ENCODE measurements at regions not wholly inside any gene's neighbourhood (a gene's known extent, or its start where the extent isn't known, plus 50 kb on each side); places are given as distances from the start of the nearest gene placed in this dataset.

- H3K9me3 ChIP-seq: no peaks in the 10 kb centered on the region
- no peaks in the 10 kb centered on the region for H3K4me1 ChIP-seq (ENCODE audit: control insufficient read depth in 1 of 2, low read depth in 2 of 2)
- H3K4me3 ChIP-seq: no peak overlapping the region
- ATAC-seq (ENCODE audit: insufficient number of reproducible peaks, low FRiP score, low read depth) (no peak), DNase-seq (ENCODE audit: low spot score) (no peak)
- TF ChIP-seq, protein P1, sequence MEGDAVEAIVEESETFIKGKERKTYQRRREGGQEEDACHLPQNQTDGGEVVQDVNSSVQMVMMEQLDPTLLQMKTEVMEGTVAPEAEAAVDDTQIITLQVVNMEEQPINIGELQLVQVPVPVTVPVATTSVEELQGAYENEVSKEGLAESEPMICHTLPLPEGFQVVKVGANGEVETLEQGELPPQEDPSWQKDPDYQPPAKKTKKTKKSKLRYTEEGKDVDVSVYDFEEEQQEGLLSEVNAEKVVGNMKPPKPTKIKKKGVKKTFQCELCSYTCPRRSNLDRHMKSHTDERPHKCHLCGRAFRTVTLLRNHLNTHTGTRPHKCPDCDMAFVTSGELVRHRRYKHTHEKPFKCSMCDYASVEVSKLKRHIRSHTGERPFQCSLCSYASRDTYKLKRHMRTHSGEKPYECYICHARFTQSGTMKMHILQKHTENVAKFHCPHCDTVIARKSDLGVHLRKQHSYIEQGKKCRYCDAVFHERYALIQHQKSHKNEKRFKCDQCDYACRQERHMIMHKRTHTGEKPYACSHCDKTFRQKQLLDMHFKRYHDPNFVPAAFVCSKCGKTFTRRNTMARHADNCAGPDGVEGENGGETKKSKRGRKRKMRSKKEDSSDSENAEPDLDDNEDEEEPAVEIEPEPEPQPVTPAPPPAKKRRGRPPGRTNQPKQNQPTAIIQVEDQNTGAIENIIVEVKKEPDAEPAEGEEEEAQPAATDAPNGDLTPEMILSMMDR (IDR thresholded peaks at IDR 0.05): no peak
- H3K36me3 ChIP-seq: no peaks in the 10 kb centered on the region
- H3K27ac ChIP-seq: no peak overlapping the region
- no peaks in the 10 kb centered on the region for H3K27me3 ChIP-seq (replicated peaks; ENCODE audit: insufficient read depth)
These were observed 176.3 kb downstream of the ANKRD30B start for GRCh38 chr18:14924226-14924625.

GRCh38 chr18:14925281-14925709 lies 177.3 kb downstream of the ANKRD30B start:
- Histone ChIP-seq H3K27me3 (replicated peaks; ENCODE audit: insufficient read depth) (no peaks in the 10 kb centered on the region), H3K9me3 (no peaks in the 10 kb centered on the region), H3K4me3 (no peak overlapping the region), H3K27ac (no peak overlapping the region), H3K36me3 (no peaks in the 10 kb centered on the region), H3K4me1 (ENCODE audit: control insufficient read depth in 1 of 2, low read depth in 2 of 2) (no peaks in the 10 kb centered on the region)
- ATAC-seq (ENCODE audit: insufficient number of reproducible peaks, low FRiP score, low read depth): no peak
- DNase-seq (ENCODE audit: low spot score): no peak
- TF ChIP-seq, protein P1 (IDR thresholded peaks at IDR 0.05): no peak

- Histone ChIP-seq H3K9me3 (no peaks in the 10 kb centered on the region), H3K27ac (no peak overlapping the region), H3K4me3 (no peak overlapping the region), H3K36me3 (no peaks in the 10 kb centered on the region), H3K27me3 (replicated peaks; ENCODE audit: insufficient read depth) (no peaks in the 10 kb centered on the region), H3K4me1 (ENCODE audit: control insufficient read depth in 1 of 2, low read depth in 2 of 2) (no peaks in the 10 kb centered on the region)
- TF ChIP-seq, protein P1 (IDR thresholded peaks at IDR 0.05): no peak
- ATAC-seq (ENCODE audit: insufficient number of reproducible peaks, low FRiP score, low read depth) (no peak), DNase-seq (ENCODE audit: low spot score) (no peak)
These were observed 179.7 kb downstream of the ANKRD30B start for GRCh38 chr18:14927701-14928100.

DNA sequence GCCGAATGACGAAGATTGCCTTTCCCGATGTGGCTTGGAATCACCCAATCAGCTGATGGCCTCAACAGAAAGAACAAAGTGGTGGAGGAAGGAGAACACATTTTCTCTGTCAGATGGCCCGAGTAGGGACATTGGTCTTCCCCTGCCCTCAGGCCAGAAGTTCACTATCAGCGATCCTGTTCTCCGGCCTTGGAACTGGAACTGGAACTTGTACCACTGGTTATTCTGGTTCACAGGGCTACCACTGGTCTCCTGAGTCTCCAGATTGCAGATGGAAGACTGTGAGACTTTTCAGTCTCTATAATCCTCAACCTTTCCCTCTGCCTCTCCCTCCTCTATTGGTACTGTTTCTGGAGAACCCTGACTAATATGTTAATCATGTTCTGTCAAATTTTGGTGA lies 180.4 kb downstream of the ANKRD30B start:
- no peak overlapping the region for H3K4me3 ChIP-seq
- no peaks in the 10 kb centered on the region for H3K9me3 ChIP-seq
- no peak for DNase-seq (ENCODE audit: low spot score)
- H3K27me3 ChIP-seq (replicated peaks; ENCODE audit: insufficient read depth): no peaks in the 10 kb centered on the region
- H3K27ac ChIP-seq: no peak overlapping the region
- no peaks in the 10 kb centered on the region for H3K36me3 ChIP-seq
- no peaks in the 10 kb centered on the region for H3K4me1 ChIP-seq (ENCODE audit: control insufficient read depth in 1 of 2, low read depth in 2 of 2)
- no peak for ATAC-seq (ENCODE audit: insufficient number of reproducible peaks, low FRiP score, low read depth)
- TF ChIP-seq, protein P1 (IDR thresholded peaks at IDR 0.05): no peak

GRCh38 chr18:14930076-14930475 lies 182.1 kb downstream of the ANKRD30B start:
- Histone ChIP-seq H3K27ac (no peak overlapping the region), H3K9me3 (no peaks in the 10 kb centered on the region), H3K4me3 (no peak overlapping the region), H3K27me3 (replicated peaks; ENCODE audit: insufficient read depth) (no peaks in the 10 kb centered on the region), H3K36me3 (no peaks in the 10 kb centered on the region), H3K4me1 (ENCODE audit: control insufficient read depth in 1 of 2, low read depth in 2 of 2) (no peaks in the 10 kb centered on the region)
- no peak for DNase-seq (ENCODE audit: low spot score)
- TF ChIP-seq, protein P1 (IDR thresholded peaks at IDR 0.05): no peak
- no peak for ATAC-seq (ENCODE audit: insufficient number of reproducible peaks, low FRiP score, low read depth)

All from thoracic aorta (tissue), 2 donors.